GM18511 (cell line): ENCODE measurements at regions not wholly inside any gene's neighbourhood (a gene's known extent, or its start where the extent isn't known, plus 50 kb on each side); places are given as distances from the start of the nearest gene placed in this dataset.

Experiments used
- ATAC-seq: cut with Tn5 transposase; IDR thresholded peaks from one replicate; pipeline ENCODE4 v1.9.1; 2021; ENCODE audit warnings: mild to moderate bottlenecking, moderate library complexity; ENCODE audit not compliant: unreplicated experiment

DNA sequence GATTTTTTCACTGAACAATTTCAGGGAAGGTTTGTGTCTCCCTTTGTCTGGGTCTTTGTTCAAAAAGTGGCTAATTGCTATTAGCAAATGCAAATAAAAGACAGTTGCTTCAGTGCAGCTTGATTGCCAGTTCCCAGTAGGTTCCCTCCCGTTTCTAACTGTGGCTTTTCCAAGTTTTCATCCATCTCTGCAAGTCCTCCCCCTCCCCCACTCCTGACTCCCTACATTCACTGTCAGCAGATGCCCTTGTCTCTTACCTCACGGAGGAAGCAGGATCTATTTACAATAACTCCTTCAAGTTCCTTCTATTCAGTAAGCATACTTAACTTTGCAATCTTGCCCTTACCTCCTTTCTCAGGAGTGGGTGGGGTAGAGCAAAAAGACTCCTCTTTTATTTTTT is 55.4 kb upstream of the SCEL start:
- ATAC-seq, result no peak

DNA sequence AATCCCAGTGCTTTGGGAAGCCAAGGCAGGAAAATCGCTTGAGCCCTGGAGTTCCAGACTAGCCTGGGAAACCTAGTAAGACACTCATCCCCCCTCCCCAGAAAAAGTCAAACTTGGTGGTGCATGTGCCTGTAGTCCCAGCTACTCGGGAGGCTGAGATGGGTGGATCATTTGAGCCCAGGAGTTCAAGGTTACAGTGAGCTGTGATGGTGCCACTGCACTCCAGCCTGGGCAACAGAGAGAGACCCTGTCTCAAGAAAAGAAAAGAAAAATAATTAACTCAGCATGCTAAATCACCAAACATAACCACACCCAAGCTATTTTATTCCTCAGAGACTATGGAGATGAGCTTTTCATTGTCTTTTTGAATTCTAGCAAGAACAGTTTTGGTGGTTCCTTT is 56.2 kb upstream of the SCEL start:
- no peak for ATAC-seq

DNA sequence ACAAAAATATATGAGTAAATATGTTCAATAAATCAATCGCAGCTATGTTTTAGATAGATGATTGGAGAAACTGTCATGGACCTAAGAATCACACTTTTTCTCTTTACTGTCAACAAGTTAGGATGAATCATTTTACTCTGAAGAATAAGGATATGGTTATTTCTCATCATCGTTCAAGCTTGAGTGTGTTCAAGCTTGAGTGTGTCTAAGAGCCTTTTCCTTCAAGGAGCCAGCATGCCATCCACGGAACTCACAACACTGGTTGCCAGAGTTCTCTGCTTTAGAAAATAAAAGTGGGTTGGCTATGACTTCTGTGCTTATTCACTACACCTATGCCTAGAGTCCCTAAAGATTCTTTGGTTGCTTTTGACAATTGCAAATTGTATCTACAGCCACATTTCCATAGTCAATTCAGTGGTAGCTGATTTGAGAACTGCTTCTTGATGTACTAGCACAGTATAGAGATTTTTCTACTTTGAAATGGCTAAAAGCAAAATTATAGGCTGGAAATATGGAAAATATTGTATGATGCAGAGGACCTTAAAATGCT is 58.1 kb upstream of the SCEL start:
- ATAC-seq, result no peak

GRCh38 chr13:77476456-77476855 is 59.0 kb upstream of the SCEL start:
- ATAC-seq, result no peak

- no peak for ATAC-seq
Measured at GRCh38 chr13:77475345-77476084, 60.0 kb upstream of the SCEL start.

DNA sequence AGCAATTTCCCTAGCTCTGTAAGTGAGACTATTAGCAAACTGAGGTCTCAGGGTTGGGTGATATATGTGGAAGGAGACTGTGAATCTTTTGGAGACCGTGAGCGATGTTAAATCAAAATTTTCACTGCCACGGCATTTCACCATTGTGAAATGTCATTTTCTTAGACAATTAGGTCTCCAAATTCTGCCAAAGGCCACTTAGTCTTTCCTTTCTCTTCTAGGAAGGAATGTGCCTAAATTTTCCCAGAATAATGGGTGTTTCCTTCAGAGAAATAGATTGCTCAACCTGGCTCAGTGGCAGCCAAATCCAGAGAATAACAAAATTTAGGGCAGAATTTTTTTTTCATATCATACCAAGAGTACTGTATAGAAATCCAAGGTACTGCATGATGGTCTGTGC is 64.5 kb upstream of the SCEL start:
- ATAC-seq, result no peak

- no peak for ATAC-seq
Measured at GRCh38 chr13:77466753-77467422, 68.6 kb upstream of the SCEL start.

- ATAC-seq, result no peak
Measured at GRCh38 chr13:77465603-77466195, 69.8 kb upstream of the SCEL start.

DNA sequence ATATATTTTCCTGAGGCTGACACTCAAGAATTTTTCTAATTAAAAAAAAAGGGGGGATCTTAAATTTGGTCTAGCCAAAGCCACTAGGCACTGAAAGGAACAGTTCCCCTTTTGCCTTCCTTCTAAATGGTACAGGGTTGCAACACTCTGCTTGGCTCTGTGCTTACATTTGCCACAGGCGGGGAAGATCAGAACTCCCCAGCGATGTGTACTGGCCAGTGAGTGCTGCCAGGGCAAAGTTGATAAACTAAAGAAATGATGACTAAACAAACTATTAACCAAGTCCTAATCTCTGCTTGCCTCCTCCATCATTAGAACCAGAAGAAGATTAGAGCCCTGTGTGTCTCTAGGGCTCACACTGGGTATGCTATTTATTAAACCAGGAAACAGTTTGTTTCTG is 75.3 kb upstream of the SCEL start:
- ATAC-seq, result peak; percentile 97

DNA sequence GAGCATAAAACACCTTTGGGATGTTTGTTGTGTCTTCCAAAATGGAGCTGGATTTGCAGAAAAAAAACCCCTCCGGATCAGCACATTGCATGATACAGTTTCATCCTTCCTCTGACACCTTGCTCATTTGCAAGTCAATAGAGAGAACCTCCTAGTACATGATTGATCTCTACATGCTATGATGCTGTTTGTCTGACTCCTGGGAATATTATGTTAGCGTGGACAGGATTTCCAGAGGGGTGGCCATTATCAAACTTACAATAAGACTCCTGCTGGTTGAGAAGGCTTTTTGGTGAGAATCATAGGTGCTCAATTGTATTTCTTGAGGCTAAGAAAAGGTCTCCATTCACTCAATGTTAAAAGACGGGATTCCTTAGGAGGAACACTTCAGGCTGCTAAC is 75.9 kb upstream of the SCEL start:
- ATAC-seq, result no peak

- ATAC-seq, result no peak
Measured at GRCh38 chr13:77458736-77459135, 76.8 kb upstream of the SCEL start.

GRCh38 chr13:77457966-77458365 is 77.5 kb upstream of the SCEL start:
- ATAC-seq, result no peak

DNA sequence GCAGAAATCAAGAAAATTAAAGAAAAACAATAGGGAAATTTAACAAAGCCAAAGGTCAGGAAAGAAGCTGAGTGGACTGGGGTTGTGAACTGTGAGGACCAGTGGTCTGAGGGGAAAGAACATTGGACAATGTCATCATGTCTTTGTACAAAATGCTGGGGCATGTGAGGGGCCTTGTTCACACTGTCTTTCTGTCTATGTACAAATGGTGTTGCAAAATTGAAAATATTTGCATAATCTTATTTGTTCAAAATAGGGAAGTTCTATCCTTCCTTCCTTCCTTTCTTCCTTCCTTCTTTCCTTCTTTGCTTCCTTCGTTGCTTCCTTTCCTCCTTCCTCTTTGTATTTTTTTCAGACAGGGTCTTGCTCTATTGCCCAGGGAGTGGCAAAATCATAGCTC is 79.2 kb upstream of the SCEL start:
- ATAC-seq, result no peak

- ATAC-seq, result no peak
Measured at GRCh38 chr13:77449265-77449664, 86.2 kb upstream of the SCEL start.

DNA sequence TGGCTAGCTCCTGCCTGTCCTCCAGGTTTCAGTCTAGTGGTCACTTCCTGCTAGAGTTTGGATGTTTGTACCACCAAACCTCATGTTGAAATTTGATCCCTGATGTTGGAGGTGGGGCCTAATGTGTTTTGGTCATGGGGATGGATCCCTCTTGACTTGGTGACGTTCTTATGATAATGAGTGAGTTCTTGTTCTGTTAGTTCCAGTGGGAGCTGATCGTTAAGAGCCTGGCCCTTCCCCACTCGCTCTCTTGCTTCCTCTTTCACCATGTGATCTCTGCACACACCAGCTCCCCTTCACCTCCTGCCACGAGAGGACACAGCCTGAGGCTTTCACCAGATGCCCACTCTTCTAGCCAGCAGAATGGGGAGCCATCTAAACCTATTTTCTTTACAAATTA is 86.8 kb upstream of the SCEL start:
- peak; percentile 46 for ATAC-seq

DNA sequence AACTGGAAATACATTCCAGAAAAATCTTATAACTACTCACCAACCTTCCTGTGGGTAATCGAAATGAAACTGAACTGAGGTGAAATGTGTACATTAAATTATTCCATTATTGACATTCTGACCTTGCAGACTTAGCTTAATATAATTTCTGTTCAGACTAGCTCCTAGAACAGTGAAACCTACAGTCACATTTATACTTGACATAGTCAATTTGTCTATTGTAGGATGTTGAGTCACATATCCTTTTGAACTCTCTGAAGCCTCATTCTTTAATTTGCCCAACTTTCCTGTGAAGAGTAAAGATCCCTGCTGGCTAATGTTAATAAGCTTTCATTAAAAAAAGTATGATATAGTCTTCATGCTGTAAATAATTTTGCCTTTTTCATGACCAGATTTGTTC is 92.0 kb upstream of the SCEL start:
- ATAC-seq, result no peak

DNA sequence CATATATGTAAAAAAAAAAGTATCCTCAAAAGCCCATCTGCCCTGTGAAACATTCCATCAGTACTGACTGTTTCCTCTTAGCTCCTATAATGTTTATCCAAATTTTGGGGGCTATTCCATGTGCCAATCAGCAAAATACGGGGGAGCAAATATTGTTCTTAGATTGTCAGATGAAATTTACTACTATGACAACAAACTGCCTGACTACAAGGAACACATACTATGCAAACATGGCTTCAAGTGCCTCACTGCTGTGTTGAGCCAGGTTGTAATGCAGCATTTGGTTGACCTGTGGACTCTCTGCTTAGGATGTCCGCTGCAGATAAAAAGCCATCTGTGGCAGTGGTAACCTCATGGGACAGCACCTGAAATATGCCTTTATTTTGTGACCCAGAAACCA is 98.2 kb upstream of the SCEL start:
- ATAC-seq, result no peak

DNA sequence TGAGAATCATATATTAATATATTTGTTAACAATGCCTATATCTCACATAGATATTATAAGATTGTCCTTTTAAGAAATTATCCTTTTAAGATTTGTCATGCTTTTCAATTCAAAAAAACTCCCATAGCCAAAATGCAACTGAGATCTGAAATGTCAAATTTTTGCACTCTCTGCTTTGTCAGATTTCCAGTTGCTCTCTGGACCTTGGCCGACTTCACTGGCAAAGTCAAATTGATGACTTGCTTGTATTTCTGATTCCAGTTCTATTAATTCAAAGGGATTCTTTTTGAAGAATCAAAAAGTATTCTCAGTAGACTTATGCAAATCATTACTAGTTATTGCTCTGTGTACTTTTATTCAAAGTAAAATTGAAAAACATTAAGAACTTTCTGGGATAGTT is 101.2 kb upstream of the SCEL start:
- ATAC-seq, result no peak

DNA sequence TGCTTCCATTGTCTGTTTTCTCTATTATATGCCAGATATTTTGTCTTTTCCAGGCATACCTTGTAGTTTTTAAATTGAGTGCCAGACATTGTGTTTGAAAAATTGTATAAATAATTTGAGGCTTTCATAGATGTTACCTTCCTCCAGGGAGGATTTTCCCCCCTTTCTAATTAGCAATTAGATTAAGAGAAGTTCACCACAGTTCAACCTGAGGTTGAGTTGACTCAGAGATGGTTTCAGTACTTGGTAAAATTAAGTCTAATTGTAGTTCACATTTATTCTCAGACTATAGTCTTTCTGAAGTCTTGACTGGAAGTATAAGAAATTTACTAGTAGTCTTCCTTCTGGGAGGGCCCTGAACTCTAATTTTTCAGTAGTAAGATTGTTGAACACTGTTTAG is 104.1 kb upstream of the SCEL start:
- ATAC-seq, result no peak

DNA sequence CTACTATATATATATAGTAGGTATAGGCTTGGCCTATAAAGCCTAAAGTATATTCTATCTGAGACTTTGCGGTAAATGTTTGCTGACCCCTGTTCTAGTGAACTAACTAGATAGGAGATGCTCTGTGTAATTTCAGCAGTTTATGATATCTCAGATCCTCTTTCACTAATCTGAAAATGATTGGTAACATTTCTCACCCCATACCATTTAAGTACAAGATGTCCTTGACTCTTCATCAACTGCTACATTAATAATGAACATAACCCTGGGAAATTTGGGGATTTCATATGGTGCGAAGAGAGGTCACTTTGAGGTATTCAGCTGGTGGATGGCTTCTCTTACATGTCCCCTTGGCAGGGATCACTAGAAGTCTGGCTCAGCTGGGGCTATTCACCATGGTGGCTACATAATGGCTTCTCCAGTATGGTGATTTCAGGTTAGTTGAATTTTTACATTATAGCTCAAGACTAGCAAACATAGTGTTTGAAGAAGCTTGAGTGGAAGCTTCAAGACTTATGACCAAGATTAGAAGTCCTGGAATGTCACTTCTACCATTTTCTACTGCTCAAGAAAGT is 103.6 kb upstream of the MYCBP2 start:
- ATAC-seq, result peak; percentile 43

- ATAC-seq, result peak; percentile 76
Measured at GRCh38 chr13:77429320-77430142, 102.6 kb upstream of the MYCBP2 start.
